ENCODE measurements at regions not wholly inside any gene's neighbourhood (a gene's known extent, or its start where the extent isn't known, plus 50 kb on each side); places are given as distances from the start of the nearest gene placed in this dataset.

GRCh38 chr12:94750864-94751263 is 100.5 kb upstream of the TMCC3 start:
- no peak for DNase-seq (ENCODE audit: low read depth in 3 of 3)

GRCh38 chr12:94749890-94750289 is 99.5 kb upstream of the TMCC3 start:
- no peak for DNase-seq (ENCODE audit: low read depth in 3 of 3)

GRCh38 chr12:94749455-94749854 is 99.1 kb upstream of the TMCC3 start:
- no peak for DNase-seq (ENCODE audit: low read depth in 3 of 3)

GRCh38 chr12:94748726-94749421 is 98.5 kb upstream of the TMCC3 start:
- DNase-seq (ENCODE audit: low read depth in 3 of 3), result no peak

- DNase-seq (ENCODE audit: low read depth in 3 of 3), result no peak
Measured at GRCh38 chr12:94745562-94745961, 95.2 kb upstream of the TMCC3 start.

GRCh38 chr12:94743174-94743573 is 92.8 kb upstream of the TMCC3 start:
- DNase-seq (ENCODE audit: low read depth in 3 of 3), result no peak

- DNase-seq (ENCODE audit: low read depth in 3 of 3), result no peak
Measured at GRCh38 chr12:94740601-94741362, 90.4 kb upstream of the TMCC3 start.

GRCh38 chr12:94736820-94737219 is 86.5 kb upstream of the TMCC3 start:
- DNase-seq (ENCODE audit: low read depth in 3 of 3), result no peak

- no peak for DNase-seq (ENCODE audit: low read depth in 3 of 3)
Measured at GRCh38 chr12:94736004-94736403, 85.6 kb upstream of the TMCC3 start.

GRCh38 chr12:94733727-94734126 is 83.4 kb upstream of the TMCC3 start:
- no peak for DNase-seq (ENCODE audit: low read depth in 3 of 3)

- DNase-seq (ENCODE audit: low read depth in 3 of 3), result no peak
Measured at GRCh38 chr12:94732367-94732990, 82.1 kb upstream of the TMCC3 start.

GRCh38 chr12:94731733-94732360 is 81.5 kb upstream of the TMCC3 start:
- no peak for DNase-seq (ENCODE audit: low read depth in 3 of 3)

GRCh38 chr12:94730847-94731246 is 80.5 kb upstream of the TMCC3 start:
- DNase-seq (ENCODE audit: low read depth in 3 of 3), result no peak

- no peak for DNase-seq (ENCODE audit: low read depth in 3 of 3)
Measured at GRCh38 chr12:94726236-94726835, 76.0 kb upstream of the TMCC3 start.

- no peak for DNase-seq (ENCODE audit: low read depth in 3 of 3)
Measured at GRCh38 chr12:94725375-94726168, 75.2 kb upstream of the TMCC3 start.

- no peak for DNase-seq (ENCODE audit: low read depth in 3 of 3)
Measured at GRCh38 chr12:94722664-94723063, 72.3 kb upstream of the TMCC3 start.

GRCh38 chr12:94721173-94721572 is 70.8 kb upstream of the TMCC3 start:
- no peak for DNase-seq (ENCODE audit: low read depth in 3 of 3)

GRCh38 chr12:94718114-94718513 is 67.8 kb upstream of the TMCC3 start:
- DNase-seq (ENCODE audit: low read depth in 3 of 3), result no peak

- DNase-seq (ENCODE audit: low read depth in 3 of 3), result no peak
Measured at GRCh38 chr12:94717656-94718055, 67.3 kb upstream of the TMCC3 start.

- DNase-seq (ENCODE audit: low read depth in 3 of 3), result no peak
Measured at GRCh38 chr12:94717108-94717507, 66.8 kb upstream of the TMCC3 start.

GRCh38 chr12:94716339-94716738 is 66.0 kb upstream of the TMCC3 start:
- DNase-seq (ENCODE audit: low read depth in 3 of 3), result no peak
